HG02610 (cell line): ENCODE measurements at regions not wholly inside any gene's neighbourhood (a gene's known extent, or its start where the extent isn't known, plus 50 kb on each side); places are given as distances from the start of the nearest gene placed in this dataset.
"Not testable (repeated sequence)": the region's sequence is repeated elsewhere in the genome, so short reads cannot be mapped to it uniquely, and the experiment has no call there.

Experiments
- ATAC-seq: cut with Tn5 transposase; IDR thresholded peaks from one replicate; pipeline ENCODE4 v1.9.1; 2021; ENCODE audit warnings: mild to moderate bottlenecking, moderate library complexity; ENCODE audit not compliant: unreplicated experiment

- ATAC-seq: not testable (repeated sequence)
Observed at GRCh38 chr6:74255007-74255406, 559.0 kb downstream of the CD109 start.

- ATAC-seq: not testable (repeated sequence)
Observed at GRCh38 chr6:74254147-74254546, 558.1 kb downstream of the CD109 start.

GRCh38 chr6:74253261-74253660 lies 557.3 kb downstream of the CD109 start:
- no peak for ATAC-seq

GRCh38 chr6:74250161-74250818 lies 554.3 kb downstream of the CD109 start:
- ATAC-seq: no peak

GRCh38 chr6:74249658-74250057 lies 553.7 kb downstream of the CD109 start:
- no peak for ATAC-seq

- no peak for ATAC-seq
Observed at GRCh38 chr6:74248966-74249365, 553.0 kb downstream of the CD109 start.

GRCh38 chr6:74222768-74223333 lies 526.8 kb downstream of the CD109 start:
- ATAC-seq: no peak

- no peak for ATAC-seq
Observed at GRCh38 chr6:74213995-74214394, 518.0 kb downstream of the CD109 start.

- no peak for ATAC-seq
Observed at GRCh38 chr6:74208239-74208638, 512.2 kb downstream of the CD109 start.

- no peak for ATAC-seq
Observed at GRCh38 chr6:74199215-74199915, 503.4 kb downstream of the CD109 start.

- ATAC-seq: no peak
Observed at GRCh38 chr6:74197310-74197709, 501.3 kb downstream of the CD109 start.

- ATAC-seq: no peak
Observed at GRCh38 chr6:74187811-74188210, 491.8 kb downstream of the CD109 start.

- ATAC-seq: no peak
Observed at GRCh38 chr6:74182992-74183391, 487.0 kb downstream of the CD109 start.

- ATAC-seq: no peak
Observed at GRCh38 chr6:74181471-74181870, 485.5 kb downstream of the CD109 start.

GRCh38 chr6:74177506-74177905 lies 481.5 kb downstream of the CD109 start:
- ATAC-seq: no peak

- not testable (repeated sequence) for ATAC-seq
Observed at GRCh38 chr6:74170550-74170949, 474.5 kb downstream of the CD109 start.

GRCh38 chr6:74170118-74170517 lies 474.1 kb downstream of the CD109 start:
- ATAC-seq: no peak

GRCh38 chr6:74167976-74168375 lies 472.0 kb downstream of the CD109 start:
- no peak for ATAC-seq

- no peak for ATAC-seq
Observed at GRCh38 chr6:74167511-74167910, 471.5 kb downstream of the CD109 start.

- ATAC-seq: no peak
Observed at GRCh38 chr6:74166849-74167248, 470.8 kb downstream of the CD109 start.

- no peak for ATAC-seq
Observed at GRCh38 chr6:74161380-74161779, 465.4 kb downstream of the CD109 start.

GRCh38 chr6:74152096-74152675 lies 456.2 kb downstream of the CD109 start:
- no peak for ATAC-seq
